MV-4-11 (cell line): ENCODE measurements at regions not wholly inside any gene's neighbourhood (a gene's known extent, or its start where the extent isn't known, plus 50 kb on each side); places are given as distances from the start of the nearest gene placed in this dataset.

Experiments used
- DNase-seq: peaks from one replicate; lab custom pipeline; 2025; lab: John Stamatoyannopoulos, UW

- no peak for DNase-seq
These were observed 551.6 kb upstream of the CITED2 start for GRCh38 chr6:139925894-139926641.

- DNase-seq, result no peak
These were observed 549.6 kb upstream of the CITED2 start for GRCh38 chr6:139923964-139924475.

GRCh38 chr6:139922236-139922635 lies 547.8 kb upstream of the CITED2 start:
- no peak for DNase-seq

- DNase-seq, result no peak
These were observed 546.3 kb upstream of the CITED2 start for GRCh38 chr6:139920776-139921100.

- peak; percentile 83 for DNase-seq
These were observed 545.8 kb upstream of the CITED2 start for GRCh38 chr6:139920027-139920775.

GRCh38 chr6:139919107-139920026 lies 544.9 kb upstream of the CITED2 start:
- peak; percentile 72 for DNase-seq

GRCh38 chr6:139917951-139918630 lies 543.6 kb upstream of the CITED2 start:
- DNase-seq, result no peak

GRCh38 chr6:139914910-139915309 lies 540.5 kb upstream of the CITED2 start:
- no peak for DNase-seq

GRCh38 chr6:139912735-139913400 lies 538.4 kb upstream of the CITED2 start:
- no peak for DNase-seq

- DNase-seq, result no peak
These were observed 535.5 kb upstream of the CITED2 start for GRCh38 chr6:139909992-139910391.

GRCh38 chr6:139905404-139906052 lies 531.1 kb upstream of the CITED2 start:
- DNase-seq, result no peak

- DNase-seq, result no peak
These were observed 530.1 kb upstream of the CITED2 start for GRCh38 chr6:139904568-139904967.

GRCh38 chr6:139904158-139904533 lies 529.7 kb upstream of the CITED2 start:
- peak; percentile 49 for DNase-seq

GRCh38 chr6:139903411-139904157 lies 529.1 kb upstream of the CITED2 start:
- peak; percentile 92 for DNase-seq

- DNase-seq, result no peak
These were observed 520.9 kb upstream of the CITED2 start for GRCh38 chr6:139895205-139895793.

- DNase-seq, result no peak
These were observed 519.8 kb upstream of the CITED2 start for GRCh38 chr6:139894271-139894670.

GRCh38 chr6:139891471-139891870 lies 517.0 kb upstream of the CITED2 start:
- no peak for DNase-seq

- DNase-seq, result no peak
These were observed 514.3 kb upstream of the CITED2 start for GRCh38 chr6:139888681-139889122.

GRCh38 chr6:139887275-139887674 lies 512.8 kb upstream of the CITED2 start:
- no peak for DNase-seq
